K562 (cell line): ENCODE measurements at regions not wholly inside any gene's neighbourhood (a gene's known extent, or its start where the extent isn't known, plus 50 kb on each side); places are given as distances from the start of the nearest gene placed in this dataset.

Source experiments
- ATAC-seq: fragments of 200-7000 bp; cut with Tn5 transposase; 3 replicates; pipeline ENCODE4 v1.9.1; 2020; ENCODE audit warnings: moderate library complexity
- BruUV-seq: library from RNA; stranded (reverse); fragments of 400-500 nt; replicated peaks from 2 replicates; lab custom pipeline; 2021; lab: Mats Ljungman, UMichigan
- CTCF ChIA-PET: fragments of 300-600 bp; formaldehyde crosslinking; extraction: SDS; loops from one replicate; lab custom pipeline; 2021; ENCODE audit warnings: low intra/inter-chr PET ratio; lab: Yijun Ruan, JAX
- POLR2A ChIA-PET: fragments of 300-600, 350-650 bp; sonication (Branson Sonifier 250); formaldehyde crosslinking; extraction: SDS; loops from one replicate; lab custom pipeline; 2021; ENCODE audit warnings: antibody characterized with exemption, inconsistent platforms; lab: Yijun Ruan, JAX
- DNase-seq, 4 experiments: peaks; one replicate each; pipeline versions ENCODE4 v3.0.0 to v3.0.0-alpha.2; 2011 to 2018; ENCODE audit warnings: low spot score in 3 of 4, mixed read lengths in 3 of 4; ENCODE audit errors: extremely low read depth in 1 of 4
- FAIRE-seq: peaks from 2 replicates; lab custom pipeline; 2011; peaks lifted over from hg19 to GRCh38; lab: Jason Lieb, UNC
- H2AFZ ChIP-seq: 2 replicates; pipeline ENCODE4 v1.6.0; 2011; ENCODE audit warnings: low read depth, low read length, control low read depth, inconsistent platforms
- H3K27ac ChIP-seq: fragments of 200-600 bp; 3 replicates; pipeline ENCODE4 v1.8.0; 2011; ENCODE audit warnings: low read depth, mild to moderate bottlenecking, control low read depth, inconsistent platforms, low read length, moderate library complexity, mixed read lengths; ENCODE audit errors: extremely low read depth
- H3K27me3 ChIP-seq, 2 experiments: fragments of 300-600 bp in 1 of 2; 2 replicates in 1 of 2; 3 replicates in 1 of 2; pipeline versions ENCODE4 v1.6.0 to v1.8.0; 2011; ENCODE audit warnings: inconsistent platforms in 2 of 2, low read length in 2 of 2, mild to moderate bottlenecking in 1 of 2, mixed read lengths in 1 of 2, moderate library complexity in 1 of 2; ENCODE audit not compliant: control insufficient read depth in 2 of 2, insufficient read depth in 2 of 2
- H3K36me3 ChIP-seq: fragments of 300-600 bp; 3 replicates; pipeline ENCODE4 v1.8.0; 2011; ENCODE audit warnings: mild to moderate bottlenecking, low read length, inconsistent platforms; ENCODE audit not compliant: control insufficient read depth, insufficient read depth
- H3K4me1 ChIP-seq, 2 experiments: fragments of 200-600 bp in 1 of 2; replicated peaks in 1 of 2; 2 replicates in 1 of 2; 3 replicates in 1 of 2; pipeline versions ENCODE4 v1.5.1 to v1.8.0; 2011; ENCODE audit warnings: inconsistent platforms in 2 of 2, low read length in 2 of 2, mild to moderate bottlenecking in 1 of 2, mixed read lengths in 1 of 2, moderate library complexity in 1 of 2; ENCODE audit not compliant: control insufficient read depth in 2 of 2, insufficient read depth in 2 of 2
- H3K4me2 ChIP-seq: 2 replicates; pipeline ENCODE4 v1.6.1; 2011; ENCODE audit warnings: low read length, control low read depth, inconsistent platforms, mixed read lengths; ENCODE audit not compliant: insufficient read depth
- H3K4me3 ChIP-seq: fragments of 200-600 bp; sonication (generic), shearing (Covaris generic); 2 replicates; pipeline ENCODE4 v1.5.1; 2016; ENCODE audit warnings: control low read depth, inconsistent platforms
- H3K79me2 ChIP-seq: fragments of 200-600 bp; 3 replicates; pipeline ENCODE4 v1.8.0; 2011; ENCODE audit warnings: low read length, inconsistent platforms; ENCODE audit not compliant: control insufficient read depth, insufficient read depth
- H3K9ac ChIP-seq, 2 experiments: 2 replicates each; pipeline versions ENCODE4 v1.6.0 to v1.6.1; 2011; ENCODE audit warnings: low read depth in 2 of 2, low read length in 2 of 2, control low read depth in 1 of 2, inconsistent platforms in 1 of 2, mild to moderate bottlenecking in 1 of 2, mixed read lengths in 1 of 2; ENCODE audit not compliant: insufficient read depth in 1 of 2
- H3K9me1 ChIP-seq: one replicate; pipeline ENCODE4 v1.6.0; 2011; ENCODE audit warnings: inconsistent platforms, mild to moderate bottlenecking, low read length, moderate library complexity; ENCODE audit not compliant: control insufficient read depth, insufficient read depth
- H3K9me3 ChIP-seq: replicated peaks from 2 replicates; pipeline ENCODE4 v1.5.1; 2011; ENCODE audit warnings: low read depth, low read length, inconsistent platforms; ENCODE audit not compliant: control insufficient read depth, insufficient read depth
- H4K20me1 ChIP-seq: replicated peaks from 2 replicates; pipeline ENCODE4 v1.6.1; 2011; ENCODE audit warnings: low read length, inconsistent platforms, mixed read lengths; ENCODE audit not compliant: control insufficient read depth, insufficient read depth
- ADNP ChIP-seq: fragments of 200-800 bp; sonication (Bioruptor generic); IDR thresholded peaks from 2 replicates; pipeline ENCODE4 v1.6.1; 2016; ENCODE audit warnings: missing genetic modification characterization, missing compliant biosample characterization
- ARID3B ChIP-seq: fragments of 250-450 bp; sonication (Bioruptor Pico); IDR thresholded peaks from 2 replicates; pipeline ENCODE4 v1.4.0; 2020; ENCODE audit warnings: borderline replicate concordance
- CBX2 ChIP-seq: fragments of 200-600 bp; sonication (generic); IDR thresholded peaks from one replicate; pipeline ENCODE4 v1.6.1; 2012; ENCODE audit warnings: mild to moderate bottlenecking, low read length, inconsistent platforms; ENCODE audit not compliant: insufficient read depth, poor library complexity, severe bottlenecking
- DACH1 ChIP-seq: fragments of 450-650 bp; IDR thresholded peaks from 2 replicates; pipeline ENCODE4 v1.6.1; 2018; ENCODE audit not compliant: partially characterized antibody
- E2F8 ChIP-seq: fragments of 450-650 bp; IDR thresholded peaks from 2 replicates; pipeline ENCODE4 v1.7.1; 2018; ENCODE audit warnings: mild to moderate bottlenecking, low read depth; ENCODE audit not compliant: partially characterized antibody
- GTF2A2 ChIP-seq: IDR thresholded peaks from 2 replicates; pipeline ENCODE4 v1.6.1; 2016; ENCODE audit warnings: mild to moderate bottlenecking, missing genetic modification characterization, missing compliant biosample characterization
- KDM1A ChIP-seq, 2 experiments: fragments of 450-650 bp; IDR thresholded peaks; 2 replicates each; pipeline ENCODE4 v1.6.1; 2016; ENCODE audit warnings: mild to moderate bottlenecking in 2 of 2
- MLLT1 ChIP-seq, 2 experiments: fragments of 450-650 bp; IDR thresholded peaks; 2 replicates each; pipeline ENCODE4 v1.6.1; 2016
- MYNN ChIP-seq, 2 experiments: sonication (generic); formaldehyde crosslinking in 1 of 2; IDR thresholded peaks; 2 replicates each; pipeline versions ENCODE4 v1.5.0 to v1.6.1; 2016 to 2020; ENCODE audit warnings: antibody characterized with exemption in 1 of 2, missing genetic modification reagents in 1 of 2
- RAD21 ChIP-seq, 2 experiments: fragments of 250-450 bp in 1 of 2; fragments of 450-650 bp in 1 of 2; sonication (Bioruptor Pico) in 1 of 2; formaldehyde crosslinking in 1 of 2; IDR thresholded peaks in 1 of 2; conservative IDR thresholded peaks in 1 of 2; 2 replicates each; pipeline versions ENCODE4 v1.4.0 to v1.8.0; 2020 to 2022; ENCODE audit warnings: mild to moderate bottlenecking in 2 of 2, moderate library complexity in 1 of 2
- RFX1 ChIP-seq: fragments of 450-650 bp; IDR thresholded peaks from 2 replicates; pipeline ENCODE4 v1.6.1; 2016; ENCODE audit warnings: mild to moderate bottlenecking, moderate library complexity
- SMAD2 ChIP-seq: fragments of 150-350 bp; IDR thresholded peaks from 2 replicates; pipeline ENCODE4 v1.6.1; 2014; ENCODE audit warnings: low read depth, mild to moderate bottlenecking, low read length
- SMC3 ChIP-seq: conservative IDR thresholded peaks from 2 replicates; pipeline ENCODE4 v1.6.1; 2011; ENCODE audit warnings: low read depth, low read length, improper control_type of control experiment; ENCODE audit not compliant: insufficient read depth
- USF1 ChIP-seq: sonication (generic); formaldehyde crosslinking; IDR thresholded peaks from 2 replicates; pipeline ENCODE4 v1.9.0; 2022; ENCODE audit warnings: mild to moderate bottlenecking, missing genetic modification reagents
- ZKSCAN3 ChIP-seq: fragments of 250-450 bp; sonication (Bioruptor Pico); IDR thresholded peaks from 2 replicates; pipeline ENCODE4 v1.4.0; 2020
- ZNF717 ChIP-seq: fragments of 250-450 bp; sonication (Bioruptor Pico); IDR thresholded peaks from 2 replicates; pipeline ENCODE4 v1.5.0; 2021
- WGBS: fragments of 100-300 bp; shearing (Covaris generic); methylation state at CpG from one replicate; pipeline ENCODE4 v1.1.6; 2016; ENCODE audit warnings: low coverage, mixed read lengths; ENCODE audit not compliant: insufficient coverage; ENCODE audit errors: missing lambda C conversion rate; 5-methylcytosine and 5-hydroxymethylcytosine counted together
- in situ Hi-C: fragments of 300-500 bp; cut with MboI; formaldehyde crosslinking; loops from 4 replicates; pipeline ENCODE4 v1.15.0; 2018; ENCODE audit warnings: inconsistent platforms, mixed read lengths
- intact Hi-C: fragments of 100-400 bp; cut with micrococcal nuclease; formaldehyde crosslinking; loops from 2 replicates; pipeline ENCODE4 v1.14.2; 2022

- no peak for FAIRE-seq
- H2AFZ ChIP-seq: no peak overlapping the region
- peak; percentile 74 for ATAC-seq
- CTCF ChIA-PET: interaction anchor here (1.3 kb wide), 1 partner anchor 535 kb away, joined by 10 read pairs; no protein-coding TSS in a partner anchor
- H3K9ac ChIP-seq: no peak overlapping the region
- H4K20me1 ChIP-seq: no peaks in the 10 kb centered on the region
- no peaks in the 10 kb centered on the region for H3K79me2 ChIP-seq
- H3K27me3 ChIP-seq: no peaks in the 10 kb centered on the region
- WGBS: 13% methylated on average over 2 of the region's 2 CpGs
- no peaks in the 10 kb centered on the region for H3K9me3 ChIP-seq
- H3K4me2 ChIP-seq: no peak overlapping the region
- POLR2A ChIA-PET: no interaction called here
- intact Hi-C loops (loop anchor here (1.0 to 10.0 kb wide), 2 partner anchors 535 to 674 kb away; no protein-coding TSS in a partner anchor), in situ Hi-C loops (loop anchor here (10.0 kb wide), 1 partner anchor 536 kb away; the partner anchor contains the start of gene TFAP2B)
- H3K9me1 ChIP-seq: no peaks in the 10 kb centered on the region
- DNase-seq: peak in 3 of 4 experiments; percentile 22 to 30 (median 27)
- BruUV-seq: no TSS peak
- H3K4me1 ChIP-seq: no peaks in the 10 kb centered on the region
- H3K36me3 ChIP-seq: no peaks in the 10 kb centered on the region
- H3K4me3 ChIP-seq: no peak overlapping the region
- no peak overlapping the region for H3K27ac ChIP-seq
- TF ChIP-seq SMC3: peak; percentile 45; the same call in 1 of the 2 replicates
- no peak for TF ChIP-seq E2F8
- TF ChIP-seq MLLT1 (IDR thresholded peaks at IDR 0.05): no peak
- 0 out of 4 replicates have a peak, but pooled peaks of 1 of the 2 experiments have one; percentile 27 for TF ChIP-seq KDM1A (IDR thresholded peaks at IDR 0.05)
- TF ChIP-seq USF1 (CRISPR knock-in tag): no peak
- 0 out of 2 replicates have a peak, but pooled peaks have one; percentile 46 for TF ChIP-seq ADNP (tag)
- TF ChIP-seq ZNF717 (CRISPR knock-in tag): no peak
- no peak for TF ChIP-seq GTF2A2 (tag)
- TF ChIP-seq ZKSCAN3: no peak
- TF ChIP-seq MYNN (IDR thresholded peaks at IDR 0.05): no peak
- TF ChIP-seq MYNN (CRISPR knock-in tag; IDR thresholded peaks at IDR 0.05): no peak
- TF ChIP-seq CBX2: no peak
- no peak for TF ChIP-seq SMAD2
- TF ChIP-seq ARID3B (CRISPR knock-in tag): no peak
- peak; percentile 56 to 68 for TF ChIP-seq RAD21 (CRISPR knock-in tag; conservative IDR thresholded peaks at IDR 0.05 in 1 of 2, IDR thresholded peaks at IDR 0.05 in 1 of 2)
- no peak for TF ChIP-seq DACH1
- TF ChIP-seq RFX1: no peak
Measured at GRCh38 chr6:51350308-51350904, 531.7 kb downstream of the TFAP2B start.
